ENCODE measurements at regions not wholly inside any gene's neighbourhood (a gene's known extent, or its start where the extent isn't known, plus 50 kb on each side); places are given as distances from the start of the nearest gene placed in this dataset.

DNA sequence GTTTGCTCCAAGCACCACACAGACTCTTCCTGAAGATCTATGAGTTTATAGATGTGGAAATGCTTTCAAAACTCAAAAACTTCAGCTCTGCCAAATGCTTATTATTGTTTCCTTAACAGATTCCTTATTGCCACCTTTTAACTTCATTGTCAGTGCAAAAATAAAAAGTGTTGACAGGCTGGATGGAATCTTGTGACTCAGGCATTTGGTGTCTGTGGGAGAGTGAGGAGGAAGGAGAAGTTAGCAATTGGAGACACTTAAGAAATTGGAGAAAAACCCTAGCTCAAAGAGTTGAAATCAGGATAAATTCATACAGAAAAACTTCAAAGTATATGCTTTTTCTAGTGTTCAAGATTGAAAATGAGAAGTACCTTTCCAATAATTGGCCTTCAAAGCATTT is 140.6 kb upstream of the PUM3 start:
- no peak for DNase-seq

DNA sequence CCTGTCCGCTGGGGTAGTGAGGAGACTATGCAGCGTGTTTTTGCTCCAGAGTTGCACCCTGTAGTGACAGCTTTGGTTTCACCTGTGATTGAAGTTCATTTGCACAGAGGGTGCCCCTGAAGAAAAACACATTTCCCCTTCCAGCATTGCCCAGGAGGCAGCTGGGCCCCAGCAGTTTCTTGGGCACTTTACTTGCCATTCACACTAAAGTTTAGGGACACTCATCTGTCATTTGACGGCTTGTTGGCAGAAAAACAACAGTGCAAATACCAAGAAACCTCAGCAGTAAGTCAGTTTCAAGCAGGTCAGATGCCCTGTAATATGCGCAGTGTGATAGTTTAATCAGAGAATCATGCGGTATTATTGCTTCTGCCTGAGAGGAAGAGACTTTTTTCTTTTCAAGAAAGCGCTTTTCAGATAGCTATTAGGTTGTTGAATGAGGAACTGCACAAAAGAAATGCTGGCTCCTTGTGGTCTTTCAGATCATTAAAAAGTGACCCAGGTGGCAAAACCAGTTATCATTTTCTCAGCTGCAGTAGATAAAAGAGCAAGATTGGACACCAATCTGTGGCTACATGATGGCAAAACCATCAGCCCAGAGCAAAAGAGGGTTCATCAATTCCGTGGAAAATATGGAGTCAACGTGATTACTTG is 136.2 kb upstream of the PUM3 start:
- DNase-seq = no peak

- no peak for DNase-seq
Measured at GRCh38 chr9:2972475-2972874, 128.6 kb upstream of the PUM3 start.

GRCh38 chr9:2970864-2971263 is 127.0 kb upstream of the PUM3 start:
- no peak for DNase-seq

GRCh38 chr9:2967766-2968165 is 123.9 kb upstream of the PUM3 start:
- no peak for DNase-seq

DNA sequence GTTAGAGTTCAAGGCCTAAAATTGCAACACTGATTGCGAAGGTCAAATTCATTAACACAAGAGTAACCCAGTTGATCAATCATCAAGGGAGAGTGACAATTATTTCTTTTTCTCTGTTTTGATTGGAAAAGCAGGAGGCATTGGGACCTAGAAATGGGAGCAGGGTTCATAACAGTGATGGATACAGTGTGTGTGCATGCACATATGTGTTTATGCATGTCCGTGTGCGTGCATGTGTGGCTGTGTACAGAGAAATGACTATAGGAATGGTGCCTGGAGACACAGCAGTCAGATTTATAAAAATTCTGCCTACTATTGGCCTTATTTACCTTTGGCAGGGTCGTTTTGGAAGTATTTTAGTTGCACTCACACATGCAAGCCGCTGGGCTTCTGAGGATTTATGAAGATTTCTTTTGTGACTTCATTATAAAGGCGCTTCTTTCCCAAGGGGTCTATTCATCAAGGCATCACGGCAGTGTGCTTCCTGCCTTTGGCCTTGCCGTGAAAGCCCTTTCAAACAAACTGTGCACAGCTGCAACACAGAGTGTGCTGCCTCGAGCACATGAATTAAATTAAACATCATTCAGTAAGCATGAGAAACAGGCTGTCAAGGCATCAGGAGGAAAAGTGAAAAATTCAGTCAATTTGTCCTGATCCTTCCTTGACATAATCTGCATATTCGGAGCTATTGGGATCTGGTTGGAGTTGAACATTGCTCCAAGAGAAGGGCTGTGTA is 122.8 kb upstream of the PUM3 start:
- DNase-seq = no peak

- no peak for DNase-seq
Measured at GRCh38 chr9:2964470-2964869, 120.6 kb upstream of the PUM3 start.

DNA sequence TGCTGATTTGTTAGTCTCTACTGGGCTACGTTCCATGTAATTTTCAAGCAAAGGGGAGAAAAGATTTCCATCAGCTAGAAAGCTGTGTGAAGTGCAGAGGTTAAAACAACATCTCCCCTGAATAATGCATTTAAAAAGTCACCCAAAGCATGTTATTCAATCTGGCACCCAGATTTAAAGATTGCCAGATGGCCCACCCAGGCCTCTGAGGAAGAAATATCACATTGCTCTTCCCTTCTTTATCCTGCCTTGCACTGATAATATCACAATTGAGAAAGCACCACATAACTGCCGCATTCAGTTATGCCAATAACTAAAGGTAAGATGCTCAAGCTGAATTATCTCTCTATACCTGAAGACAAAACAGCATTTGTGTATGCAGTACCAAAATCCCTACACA is 119.4 kb upstream of the PUM3 start:
- DNase-seq = no peak

GRCh38 chr9:2962471-2963172 is 118.7 kb upstream of the PUM3 start:
- DNase-seq = no peak

GRCh38 chr9:2958219-2958618 is 114.3 kb upstream of the PUM3 start:
- no peak for DNase-seq

DNA sequence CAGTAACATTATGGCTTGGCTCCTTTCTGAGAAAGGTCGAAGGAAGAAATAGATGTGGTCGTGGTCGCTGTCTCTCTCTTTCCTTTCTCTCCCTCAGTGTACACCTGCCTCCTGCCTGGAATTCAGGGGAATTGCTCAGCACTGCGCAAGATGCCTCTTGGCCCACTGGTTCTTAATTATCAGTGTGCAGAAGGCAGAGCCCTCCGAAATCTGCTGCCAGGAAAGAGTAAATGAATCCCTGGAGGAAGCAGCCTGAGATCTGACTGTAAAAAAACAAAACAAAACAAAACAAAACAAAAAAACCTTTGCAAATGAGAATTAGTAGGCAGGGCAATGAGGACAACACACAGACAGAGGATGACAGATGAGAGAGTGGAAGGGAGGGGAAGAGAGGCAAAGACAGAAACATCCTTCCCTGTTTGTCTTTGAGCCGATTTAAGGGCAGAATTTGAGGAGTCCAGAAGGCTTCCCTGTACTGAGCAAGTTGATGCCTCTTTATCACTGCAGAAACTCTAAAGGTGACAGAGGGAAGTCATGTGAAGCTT is 113.8 kb upstream of the PUM3 start:
- DNase-seq = no peak

DNA sequence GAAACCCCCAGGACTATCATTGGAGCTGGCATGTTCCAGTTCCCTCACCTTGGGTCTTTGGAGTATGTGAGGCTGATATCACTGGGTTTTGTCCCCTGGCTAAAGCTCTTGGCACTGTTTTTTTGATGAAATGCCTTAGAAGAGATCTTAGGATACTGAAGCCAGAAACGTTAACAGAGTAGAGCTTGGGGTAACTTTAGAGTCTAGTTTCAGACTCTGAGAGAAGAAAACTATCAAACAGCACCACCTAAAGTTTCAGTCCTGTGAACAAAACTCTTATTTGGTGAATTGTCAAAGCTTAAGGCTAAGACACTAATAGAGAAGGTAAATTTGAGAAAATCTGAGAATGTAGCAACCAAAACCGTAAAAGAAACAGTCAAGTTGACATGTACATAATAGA is 111.7 kb upstream of the PUM3 start:
- no peak for DNase-seq

DNA sequence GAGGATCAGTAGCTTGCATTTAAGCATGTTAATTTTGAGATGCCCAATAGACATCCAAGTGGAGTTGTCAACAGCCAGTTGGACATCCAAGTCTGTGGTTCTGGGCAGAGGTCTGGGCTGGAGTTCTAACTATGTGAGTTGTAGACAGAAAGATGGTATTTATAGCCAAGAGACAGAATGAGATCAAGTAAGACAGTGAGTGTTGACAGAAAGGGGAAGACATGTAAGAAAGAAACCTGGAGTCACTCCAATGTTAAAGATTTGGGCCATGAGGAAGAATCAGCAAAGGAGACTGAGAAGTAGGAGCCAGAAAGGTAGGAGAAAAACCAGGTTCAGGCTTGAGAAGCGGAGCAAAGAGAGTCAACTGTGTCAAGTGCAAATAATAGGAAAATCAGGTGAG is 95.5 kb upstream of the PUM3 start:
- DNase-seq = no peak

DNA sequence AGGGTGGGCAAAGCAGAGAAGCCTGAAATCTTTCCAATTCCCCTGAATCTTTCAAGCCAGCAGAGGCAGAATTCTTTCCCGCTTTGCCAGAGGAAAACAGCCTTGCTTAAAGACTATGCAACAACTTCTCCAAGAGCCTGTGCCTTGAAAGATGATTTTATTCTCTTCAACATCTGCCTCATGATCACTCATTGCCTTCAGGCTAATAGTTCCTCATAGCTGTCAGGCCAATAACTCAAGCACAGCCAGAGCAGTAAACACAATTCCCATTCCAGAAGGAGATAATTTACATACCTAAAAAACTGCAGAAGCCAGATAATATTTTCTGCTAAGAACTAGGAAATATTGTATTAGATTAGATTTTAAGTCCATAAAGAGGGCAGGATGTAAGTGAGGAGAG is 92.3 kb upstream of the PUM3 start:
- DNase-seq = no peak

- DNase-seq = no peak
Measured at GRCh38 chr9:2934883-2935282, 91.0 kb upstream of the PUM3 start.

DNA sequence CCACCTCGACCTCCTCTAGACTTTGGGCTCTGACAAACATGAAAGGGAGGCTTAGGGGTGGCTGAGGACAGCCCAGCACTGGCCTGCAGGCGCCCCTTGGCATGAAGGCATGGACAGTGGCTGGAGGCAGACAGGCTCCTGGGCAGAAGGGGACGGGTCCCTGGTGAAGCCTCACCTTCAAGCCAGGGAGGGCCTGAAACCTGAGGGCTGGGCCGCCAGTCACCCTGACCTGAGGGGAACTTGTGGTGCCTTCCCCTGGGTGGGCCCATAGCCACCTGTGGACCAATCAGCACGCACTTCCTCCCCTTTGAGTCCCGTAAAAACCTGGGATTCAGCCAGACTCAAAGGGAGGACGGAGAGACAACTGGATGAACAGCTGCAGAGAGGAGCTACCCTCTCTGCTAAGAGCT is 90.4 kb upstream of the PUM3 start:
- no peak for DNase-seq

- no peak for DNase-seq
Measured at GRCh38 chr9:2933165-2934095, 89.5 kb upstream of the PUM3 start.

DNA sequence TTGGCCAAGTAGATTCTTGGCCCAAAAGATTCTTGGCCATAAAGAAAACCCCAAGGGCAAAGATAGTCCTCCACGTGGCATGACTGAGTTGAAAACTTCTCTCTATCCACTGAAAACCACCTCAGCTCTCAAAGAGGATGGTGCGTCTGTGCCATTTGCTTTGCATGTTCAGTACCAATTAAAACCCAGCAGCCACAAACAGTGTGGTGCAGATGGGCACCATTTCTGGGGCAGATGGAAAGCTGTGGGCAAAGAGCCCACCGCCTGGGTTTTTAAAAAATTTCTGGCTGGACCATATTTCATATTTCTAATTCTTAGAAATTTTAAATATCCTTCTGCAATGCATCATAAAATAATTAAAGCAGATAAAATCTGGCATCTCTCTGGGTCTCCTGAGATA is 84.5 kb upstream of the PUM3 start:
- DNase-seq = no peak

- DNase-seq = no peak
Measured at GRCh38 chr9:2925016-2925415, 81.1 kb upstream of the PUM3 start.

DNA sequence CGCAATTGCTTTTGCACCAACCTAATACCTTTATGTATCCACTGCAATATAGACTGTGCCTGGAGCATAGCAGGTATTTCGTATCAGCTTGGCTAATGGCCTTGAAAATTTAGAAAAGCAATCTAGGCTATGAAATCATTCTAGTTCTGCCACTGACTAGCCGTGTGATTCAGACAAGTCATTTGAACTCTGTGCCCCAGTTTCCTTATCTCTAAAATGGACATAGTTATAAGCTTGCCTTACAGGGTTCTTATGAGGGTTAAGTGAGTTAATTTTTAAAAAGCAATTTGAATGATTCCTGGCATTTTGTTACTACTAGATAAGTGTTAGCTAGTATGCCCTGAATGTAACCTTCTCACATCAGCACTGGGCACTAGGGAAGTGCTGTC is 80.5 kb upstream of the PUM3 start:
- DNase-seq = no peak

GRCh38 chr9:2923766-2924379 is 80.0 kb upstream of the PUM3 start:
- DNase-seq = no peak

- no peak for DNase-seq
Measured at GRCh38 chr9:2919347-2919746, 75.5 kb upstream of the PUM3 start.

Measured in DMS79 treated with DMSO at 0.1 percent for 48 hours (cell line).